DOHH2 (cell line): ENCODE measurements at regions not wholly inside any gene's neighbourhood (a gene's known extent, or its start where the extent isn't known, plus 50 kb on each side); places are given as distances from the start of the nearest gene placed in this dataset.

Source experiments
- H3F3A ChIP-seq: fragments of 200-600 bp; sonication (generic), shearing (Covaris generic); 2 replicates; pipeline ENCODE4 v1.6.0; 2016; ENCODE audit warnings: antibody characterized with exemption, mild to moderate bottlenecking; ENCODE audit not compliant: control insufficient read depth, insufficient read depth
- H3K27ac ChIP-seq: fragments of 200-600 bp; sonication (generic); 2 replicates; pipeline ENCODE4 v1.5.1; 2014; ENCODE audit warnings: low read depth, mild to moderate bottlenecking, low read length, moderate library complexity
- H3K27me3 ChIP-seq: fragments of 200-600 bp; sonication (generic); 2 replicates; pipeline ENCODE4 v1.6.1; 2014; ENCODE audit warnings: mild to moderate bottlenecking, low read length, mixed read lengths; ENCODE audit not compliant: control insufficient read depth
- H3K36me3 ChIP-seq: fragments of 200-600 bp; sonication (generic); 2 replicates; pipeline ENCODE4 v1.6.1; 2014; ENCODE audit warnings: mild to moderate bottlenecking, low read length, moderate library complexity, mixed read lengths; ENCODE audit not compliant: control insufficient read depth
- H3K4me1 ChIP-seq: fragments of 200-600 bp; sonication (generic); 2 replicates; pipeline ENCODE4 v1.6.1; 2014; ENCODE audit warnings: mild to moderate bottlenecking, low read length, mixed read lengths; ENCODE audit not compliant: control insufficient read depth
- H3K4me2 ChIP-seq: fragments of 200-600 bp; sonication (generic); 2 replicates; pipeline ENCODE4 v1.6.0; 2014; ENCODE audit warnings: mild to moderate bottlenecking, low read length, moderate library complexity
- H3K4me3 ChIP-seq: fragments of 200-600 bp; sonication (generic); 2 replicates; pipeline ENCODE4 v1.5.1; 2014; ENCODE audit warnings: mild to moderate bottlenecking, low read length, mixed read lengths
- H3K79me2 ChIP-seq: fragments of 200-600 bp; sonication (generic); 2 replicates; pipeline ENCODE4 v1.6.1; 2014; ENCODE audit warnings: mild to moderate bottlenecking, low read length, mixed read lengths; ENCODE audit not compliant: control insufficient read depth
- H3K9me2 ChIP-seq: fragments of 200-600 bp; sonication (generic); replicated peaks from 2 replicates; pipeline ENCODE4 v1.6.1; 2014; ENCODE audit warnings: mild to moderate bottlenecking, low read length, mixed read lengths; ENCODE audit not compliant: control insufficient read depth
- H3K9me3 ChIP-seq: fragments of 200-600 bp; sonication (generic); 2 replicates; pipeline ENCODE4 v1.6.1; 2014; ENCODE audit warnings: antibody characterized with exemption, low read length, mixed read lengths; ENCODE audit not compliant: control insufficient read depth, insufficient read depth
- H4K20me1 ChIP-seq: fragments of 200-600 bp; sonication (generic); 2 replicates; pipeline ENCODE4 v1.6.0; 2014; ENCODE audit warnings: low read depth, mild to moderate bottlenecking, antibody characterized with exemption, low read length, moderate library complexity; ENCODE audit not compliant: control insufficient read depth, insufficient read depth
- CTCF ChIP-seq: fragments of 200-600 bp; sonication (generic); IDR thresholded peaks from one replicate; pipeline ENCODE4 v1.5.1; 2014; ENCODE audit warnings: antibody characterized with exemption, mild to moderate bottlenecking, low read depth, low read length; ENCODE audit not compliant: poor library complexity, severe bottlenecking
- EZH2phosphoT487 ChIP-seq: fragments of 200-600 bp; sonication (generic); IDR thresholded peaks from 2 replicates; pipeline ENCODE4 v1.6.1; 2017; ENCODE audit warnings: borderline replicate concordance, mild to moderate bottlenecking, antibody characterized with exemption, low read length, moderate library complexity, mixed read lengths

- Histone ChIP-seq H3K4me3 (no peak overlapping the region), H3F3A (no peaks in the 10 kb centered on the region)
Measured at GRCh38 chr4:153905231-153905630, 116.3 kb upstream of the SFRP2 start.

GRCh38 chr4:153904011-153904410 lies 115.1 kb upstream of the SFRP2 start:
- Histone ChIP-seq H3K4me3 (no peak overlapping the region), H3K9me3 (no peaks in the 10 kb centered on the region), H4K20me1 (no peaks in the 10 kb centered on the region), H3K4me1 (no peaks in the 10 kb centered on the region), H3K79me2 (no peaks in the 10 kb centered on the region), H3K36me3 (no peaks in the 10 kb centered on the region), H3K9me2 (no peaks in the 10 kb centered on the region), H3K27me3 (no peaks in the 10 kb centered on the region), H3K4me2 (no peak overlapping the region), H3F3A (no peaks in the 10 kb centered on the region), H3K27ac (no peak overlapping the region)
- no peak for TF ChIP-seq EZH2phosphoT487
- no peak for TF ChIP-seq CTCF

More at GRCh38 chr4:153905231-153905630, 116.3 kb upstream of the SFRP2 start:
- H3K27me3 ChIP-seq: no peaks in the 10 kb centered on the region
- H3K9me3 ChIP-seq: no peaks in the 10 kb centered on the region
- no peaks in the 10 kb centered on the region for H4K20me1 ChIP-seq
- H3K4me2 ChIP-seq: no peak overlapping the region
- no peaks in the 10 kb centered on the region for H3K36me3 ChIP-seq
- no peaks in the 10 kb centered on the region for H3K9me2 ChIP-seq
- no peaks in the 10 kb centered on the region for H3K79me2 ChIP-seq
- TF ChIP-seq EZH2phosphoT487 (no peak), CTCF (no peak)
- no peaks in the 10 kb centered on the region for H3K4me1 ChIP-seq
- no peak overlapping the region for H3K27ac ChIP-seq

- Histone ChIP-seq H3K27me3 (no peaks in the 10 kb centered on the region), H3F3A (no peaks in the 10 kb centered on the region), H3K4me2 (no peak overlapping the region), H3K9me2 (no peaks in the 10 kb centered on the region), H3K9me3 (no peaks in the 10 kb centered on the region), H3K4me3 (no peak overlapping the region), H4K20me1 (no peaks in the 10 kb centered on the region), H3K79me2 (no peaks in the 10 kb centered on the region), H3K27ac (no peak overlapping the region), H3K36me3 (no peaks in the 10 kb centered on the region), H3K4me1 (no peaks in the 10 kb centered on the region)
- no peak for TF ChIP-seq CTCF
- no peak for TF ChIP-seq EZH2phosphoT487
Measured at GRCh38 chr4:153901220-153901619, 112.3 kb upstream of the SFRP2 start.

DNA sequence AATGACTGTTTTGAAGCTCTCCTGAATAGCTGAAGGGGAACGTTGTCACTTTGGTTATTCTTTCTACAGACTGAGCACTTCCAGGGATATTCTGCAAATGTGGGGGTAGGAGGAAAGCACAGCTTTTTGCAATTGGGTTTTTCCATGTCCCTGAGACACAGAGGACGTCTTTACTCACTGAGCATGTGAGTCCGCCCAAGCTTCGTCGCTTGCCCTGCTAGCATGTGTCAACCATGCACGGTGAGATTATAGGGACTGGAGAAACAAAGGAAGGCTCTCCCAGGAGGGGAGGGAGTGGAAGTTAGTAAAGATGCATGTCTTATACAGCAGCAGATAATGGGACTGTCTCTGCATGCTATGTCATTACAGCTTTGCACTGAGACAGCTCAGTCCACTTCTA lies 111.5 kb upstream of the SFRP2 start:
- H3K27me3 ChIP-seq: no peaks in the 10 kb centered on the region
- H3K36me3 ChIP-seq: no peaks in the 10 kb centered on the region
- no peaks in the 10 kb centered on the region for H3K9me3 ChIP-seq
- TF ChIP-seq CTCF (no peak), EZH2phosphoT487 (no peak)
- no peaks in the 10 kb centered on the region for H3K4me1 ChIP-seq
- no peaks in the 10 kb centered on the region for H3K9me2 ChIP-seq
- H4K20me1 ChIP-seq: no peaks in the 10 kb centered on the region
- H3F3A ChIP-seq: no peaks in the 10 kb centered on the region
- no peaks in the 10 kb centered on the region for H3K79me2 ChIP-seq
- no peak overlapping the region for H3K4me3 ChIP-seq
- no peak overlapping the region for H3K27ac ChIP-seq
- H3K4me2 ChIP-seq: no peak overlapping the region
